ENCODE measurements at regions not wholly inside any gene's neighbourhood (a gene's known extent, or its start where the extent isn't known, plus 50 kb on each side); places are given as distances from the start of the nearest gene placed in this dataset.

- no peak for TF ChIP-seq CHAMP1 (IDR thresholded peaks at IDR 0.05)
- TF ChIP-seq NFRKB (IDR thresholded peaks at IDR 0.05; ENCODE audit: low read depth): peak; percentile 65
- peak; percentile 96 for TF ChIP-seq POLR2AphosphoS5 (IDR thresholded peaks at IDR 0.05; ENCODE audit: control insufficient read depth, insufficient read depth, low read depth, low read length)
- TF ChIP-seq NFE2L1 (tag; IDR thresholded peaks at IDR 0.05; ENCODE audit: borderline replicate concordance, low read depth): no peak
- TF ChIP-seq CREB3L1 (IDR thresholded peaks at IDR 0.05; ENCODE audit: borderline replicate concordance, low read depth): no peak; the same call in 1 of the 2 replicates
- no peak for TF ChIP-seq CUX1 (CRISPR knock-in tag; IDR thresholded peaks at IDR 0.05)
- 0 out of 2 replicates have a peak, but pooled peaks have one; percentile 7 for TF ChIP-seq PHF8 (IDR thresholded peaks at IDR 0.05; ENCODE audit: borderline replicate concordance, low read length)
- peak; percentile 58 for TF ChIP-seq HDAC3 (IDR thresholded peaks at IDR 0.05; ENCODE audit: borderline replicate concordance, partially characterized antibody)
- TF ChIP-seq HEY1 (CRISPR knock-in tag; IDR thresholded peaks at IDR 0.05; ENCODE audit: borderline replicate concordance): no peak
- no peak for TF ChIP-seq NR2C1 (IDR thresholded peaks at IDR 0.05)
- TF ChIP-seq NR2C1 (tag; IDR thresholded peaks at IDR 0.05): peak; percentile 48; the same call in 1 of the 2 replicates
- peak; percentile 60 for TF ChIP-seq BRD9 (IDR thresholded peaks at IDR 0.05; ENCODE audit: low read depth, partially characterized antibody)
- TF ChIP-seq ZFP91 (CRISPR knock-in tag; IDR thresholded peaks at IDR 0.05): 0 out of 2 replicates have a peak, but pooled peaks have one; percentile 43
- peak; percentile 94 for TF ChIP-seq GATA2 (CRISPR knock-in tag; IDR thresholded peaks at IDR 0.05)
- peak; percentile 36 for TF ChIP-seq SMAD1 (IDR thresholded peaks at IDR 0.05; ENCODE audit: low read depth, low read length, partially characterized antibody)
- no peak for TF ChIP-seq ZKSCAN8 (CRISPR knock-in tag; IDR thresholded peaks at IDR 0.05)
Measured at GRCh38 chr6:43969158-43969981, 157.9 kb downstream of the MRPL14 start (continued).

All from K562 (cell line).